RWPE1 (cell line): ENCODE measurements at regions not wholly inside any gene's neighbourhood (a gene's known extent, or its start where the extent isn't known, plus 50 kb on each side); places are given as distances from the start of the nearest gene placed in this dataset.
A peak's percentile ranks its signal among the peaks of the same experiment; 100 is the strongest.

Experiments
- CTCF ChIA-PET: fragments of 350-600 bp; sonication (Branson Sonifier 250); formaldehyde crosslinking; extraction: SDS; loops from one replicate; lab custom pipeline; 2021; lab: Yijun Ruan, JAX
- POLR2A ChIA-PET: fragments of 400-600 bp; formaldehyde crosslinking; extraction: SDS; loops from one replicate; lab custom pipeline; 2020; ENCODE audit warnings: antibody characterized with exemption; ENCODE audit not compliant: low non-redundant PET; lab: Yijun Ruan, JAX
- DNase-seq: peaks from one replicate; pipeline ENCODE4 v3.0.0; 2012; ENCODE audit warnings: low spot score
- H3K27ac ChIP-seq: fragments of 450-650 bp; 2 replicates; pipeline ENCODE4 v1.5.1; 2017
- CTCF ChIP-seq: fragments of 450-650 bp; conservative IDR thresholded peaks from 2 replicates; pipeline ENCODE4 v1.5.1; 2017; ENCODE audit warnings: low read depth, mild to moderate bottlenecking

DNA sequence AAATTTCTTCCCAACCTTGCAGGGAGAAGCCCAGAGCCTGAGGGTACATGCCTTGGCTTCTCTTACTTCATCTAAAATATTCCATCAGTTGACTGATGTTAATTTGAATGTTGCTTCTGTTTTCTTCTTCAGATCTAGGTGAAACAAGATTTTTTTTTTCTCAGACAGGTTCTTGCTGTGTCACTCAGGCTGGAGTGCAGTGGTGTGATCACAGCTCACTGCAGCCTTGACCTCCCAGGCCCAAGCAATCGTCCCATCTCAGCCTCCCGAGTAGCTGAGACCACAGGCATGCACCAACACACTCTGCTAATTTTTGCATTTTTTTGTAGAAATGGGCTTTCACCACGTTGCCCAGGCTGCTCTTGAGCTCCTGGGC lies 62.1 kb upstream of the KLF3 start:
- CTCF ChIA-PET, result no interaction called here
- POLR2A ChIA-PET, result no interaction called here
- no peak for TF ChIP-seq CTCF
- no peak for DNase-seq
- H3K27ac ChIP-seq, result peak overlapping the region; percentile 30

- DNase-seq, result no peak
- H3K27ac ChIP-seq, result no peak overlapping the region
- no peak for TF ChIP-seq CTCF
- POLR2A ChIA-PET, result no interaction called here
- CTCF ChIA-PET, result no interaction called here
Measured at GRCh38 chr4:38603652-38604051, 60.3 kb upstream of the KLF3 start.

GRCh38 chr4:38605181-38605752 lies 58.7 kb upstream of the KLF3 start:
- DNase-seq, result no peak
- CTCF ChIA-PET, result no interaction called here
- H3K27ac ChIP-seq, result no peak overlapping the region
- POLR2A ChIA-PET, result no interaction called here
- TF ChIP-seq CTCF, result no peak

DNA sequence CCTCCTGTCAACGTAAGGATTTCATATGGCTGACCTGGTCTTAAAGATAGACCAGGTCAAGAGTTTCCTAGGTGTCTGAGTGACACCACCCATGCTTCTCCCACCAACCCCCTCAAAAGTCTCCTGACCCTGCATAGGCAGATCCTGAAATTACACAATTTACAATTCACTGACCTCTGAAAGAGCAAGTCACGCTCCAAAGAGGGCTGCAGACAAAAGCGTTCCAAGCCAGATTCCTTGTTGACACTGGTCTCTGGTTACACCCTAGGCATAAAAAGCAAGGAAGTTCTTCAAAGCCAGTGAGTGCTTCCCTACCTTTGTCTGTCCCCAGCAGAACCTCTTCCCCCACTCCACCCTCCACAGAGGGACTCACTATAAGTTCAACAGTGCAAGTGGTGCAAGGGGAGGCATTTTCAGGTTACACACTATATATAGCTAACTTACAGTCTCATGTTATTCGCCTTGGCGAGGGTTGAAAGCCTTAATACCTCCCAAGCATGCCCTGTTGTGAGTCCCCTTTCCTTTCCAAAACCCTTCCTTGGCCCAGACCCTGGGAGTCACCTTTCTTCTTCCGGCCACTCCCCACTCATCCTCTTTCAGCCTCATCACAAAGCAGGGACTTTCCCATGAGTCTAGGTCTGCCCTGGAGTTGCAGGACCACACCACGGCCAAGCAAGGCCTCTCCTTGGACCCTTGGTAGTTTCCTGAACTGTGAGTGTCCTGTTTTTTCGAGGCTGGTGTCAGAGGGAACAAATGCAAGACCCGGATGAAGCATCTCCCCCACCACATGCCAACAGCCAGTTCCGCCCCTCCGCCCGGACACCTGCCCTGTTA lies 58.0 kb upstream of the KLF3 start:
- no peak for DNase-seq
- TF ChIP-seq CTCF, result no peak
- POLR2A ChIA-PET, result no interaction called here
- CTCF ChIA-PET, result no interaction called here
- H3K27ac ChIP-seq, result no peak overlapping the region

DNA sequence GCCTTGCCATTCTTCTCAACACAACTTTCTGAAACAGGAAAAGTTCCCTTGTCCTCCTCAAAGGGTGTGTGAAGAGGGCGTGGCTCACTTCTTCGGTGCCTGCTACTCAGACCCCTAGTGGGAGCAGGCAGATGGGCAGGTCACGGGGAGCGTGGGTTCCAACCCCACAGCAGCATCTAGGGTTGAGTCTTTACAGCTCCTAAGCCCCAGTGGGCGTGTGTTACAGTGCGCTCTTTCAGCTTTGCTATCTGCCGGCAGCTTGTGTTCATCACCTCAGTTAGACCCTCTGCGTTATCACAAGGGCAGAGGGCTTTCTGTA lies 57.5 kb upstream of the KLF3 start:
- CTCF ChIA-PET, result no interaction called here
- POLR2A ChIA-PET, result no interaction called here
- H3K27ac ChIP-seq, result no peak overlapping the region
- no peak for TF ChIP-seq CTCF
- DNase-seq, result no peak

DNA sequence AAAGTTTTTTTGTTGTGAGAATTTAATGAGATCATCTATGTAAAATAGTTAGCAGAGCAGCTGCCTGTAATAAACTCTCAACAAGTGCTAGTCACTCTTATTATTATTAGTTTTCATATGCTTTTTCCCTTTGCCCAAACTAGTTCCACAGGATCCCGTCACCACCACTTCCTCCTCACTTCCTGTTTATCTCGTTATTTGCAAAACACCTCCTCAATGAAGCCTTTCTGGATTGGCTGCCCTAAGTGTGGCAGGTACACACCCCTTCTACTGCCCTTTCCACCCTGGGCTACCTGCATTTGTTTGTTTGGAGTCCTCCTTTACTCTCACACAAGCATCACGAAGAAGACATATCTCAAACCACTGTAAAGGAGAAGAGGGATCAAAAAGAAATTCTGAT lies 54.4 kb upstream of the KLF3 start:
- POLR2A ChIA-PET, result no interaction called here
- CTCF ChIA-PET, result no interaction called here
- H3K27ac ChIP-seq, result no peak overlapping the region
- DNase-seq, result no peak
- TF ChIP-seq CTCF, result no peak
